ENCODE measurements at regions not wholly inside any gene's neighbourhood (a gene's known extent, or its start where the extent isn't known, plus 50 kb on each side); places are given as distances from the start of the nearest gene placed in this dataset.

DNA sequence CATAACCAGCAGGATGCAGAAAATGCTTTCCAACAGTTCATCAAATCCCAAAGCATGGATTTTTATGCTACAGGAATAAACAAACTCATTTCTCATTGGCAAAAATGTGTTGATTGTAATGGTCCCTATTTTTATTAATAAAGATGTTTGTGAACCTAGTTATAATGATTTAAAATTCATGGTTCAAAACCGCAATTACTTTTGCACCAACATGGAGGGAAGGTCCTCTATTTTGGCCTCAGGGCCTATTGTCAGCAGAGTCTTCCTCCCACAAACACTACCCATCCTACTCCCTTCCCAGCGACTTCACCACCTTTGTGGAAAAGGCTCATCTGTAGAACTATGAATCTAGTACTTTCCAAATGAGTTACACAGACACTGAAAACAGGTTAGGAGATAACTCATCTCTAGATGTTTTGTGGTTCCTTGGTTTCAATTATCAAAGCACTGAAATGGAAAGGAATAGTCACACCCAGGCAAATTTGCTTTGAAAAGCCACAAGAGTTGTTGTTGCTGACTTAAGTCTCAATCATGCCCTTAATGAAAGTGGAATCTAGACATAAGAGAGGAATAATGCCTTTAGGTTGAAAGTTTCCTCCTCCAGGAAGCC lies 59.4 kb upstream of the FRMD4A start:
- no peak for DNase-seq

DNA sequence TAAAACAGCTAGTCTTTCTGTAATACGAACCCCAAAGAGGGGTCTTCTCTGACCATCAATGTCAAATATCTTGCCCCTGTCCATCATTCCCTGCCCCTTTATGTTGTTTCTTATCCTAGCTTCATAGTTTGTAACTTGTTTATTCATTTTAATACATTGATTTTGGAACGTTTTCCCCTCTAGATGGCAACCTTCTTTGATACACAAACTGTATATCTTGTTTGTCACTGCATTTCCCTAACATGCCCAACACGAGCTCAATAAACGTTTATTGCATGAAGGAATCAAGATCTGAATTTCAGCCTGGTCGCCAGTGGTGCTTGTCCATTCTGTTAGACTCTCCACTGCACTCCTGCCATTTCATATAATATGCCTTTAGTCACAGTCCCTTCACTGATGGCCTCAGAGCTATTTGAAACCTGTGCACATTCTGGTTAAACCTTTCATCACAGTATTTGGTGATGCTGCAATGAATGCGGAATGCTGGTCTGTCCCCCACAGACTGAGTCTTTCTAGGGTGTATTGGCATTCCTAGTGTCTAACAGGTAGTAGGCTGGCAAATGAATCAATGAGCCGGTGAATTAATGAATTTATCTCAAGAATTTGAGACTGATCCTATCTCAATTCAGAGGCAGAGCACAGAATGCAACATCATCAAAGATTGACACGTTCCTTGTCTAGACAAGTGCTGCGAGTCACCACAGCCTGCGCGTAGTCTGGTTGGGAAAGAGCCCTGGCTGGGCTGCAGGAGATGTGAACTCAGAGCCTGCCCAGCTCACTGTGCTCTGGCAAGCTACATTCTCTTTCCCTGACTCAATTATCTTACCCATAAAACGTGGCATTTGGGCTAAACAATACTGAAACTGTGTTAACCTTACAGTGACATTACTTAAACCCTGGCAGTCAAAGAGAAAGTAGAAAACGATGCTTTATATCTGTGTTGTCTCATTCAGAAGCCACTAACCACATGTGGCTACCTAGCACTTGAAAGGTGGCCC lies 55.2 kb upstream of the FRMD4A start:
- DNase-seq = no peak

DNA sequence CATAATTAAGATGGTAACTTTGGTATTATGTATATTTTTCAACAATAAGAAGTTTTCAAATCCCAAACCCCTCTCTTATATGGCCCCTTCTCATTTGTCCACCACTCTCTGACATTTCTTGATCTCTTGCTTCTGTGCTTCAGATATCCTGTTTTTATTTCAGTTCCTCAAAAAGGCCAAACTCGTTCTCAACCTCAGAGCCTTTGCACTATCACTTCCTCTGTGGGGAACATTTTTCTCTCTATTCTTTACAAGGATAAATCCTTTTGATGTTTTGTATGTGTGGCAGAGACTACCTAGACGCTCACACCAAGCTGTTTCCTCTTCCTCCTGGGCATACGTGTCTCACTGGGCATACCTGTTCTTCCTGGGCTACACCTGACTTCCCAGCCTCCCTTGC lies 54.2 kb upstream of the FRMD4A start:
- DNase-seq = no peak

DNA sequence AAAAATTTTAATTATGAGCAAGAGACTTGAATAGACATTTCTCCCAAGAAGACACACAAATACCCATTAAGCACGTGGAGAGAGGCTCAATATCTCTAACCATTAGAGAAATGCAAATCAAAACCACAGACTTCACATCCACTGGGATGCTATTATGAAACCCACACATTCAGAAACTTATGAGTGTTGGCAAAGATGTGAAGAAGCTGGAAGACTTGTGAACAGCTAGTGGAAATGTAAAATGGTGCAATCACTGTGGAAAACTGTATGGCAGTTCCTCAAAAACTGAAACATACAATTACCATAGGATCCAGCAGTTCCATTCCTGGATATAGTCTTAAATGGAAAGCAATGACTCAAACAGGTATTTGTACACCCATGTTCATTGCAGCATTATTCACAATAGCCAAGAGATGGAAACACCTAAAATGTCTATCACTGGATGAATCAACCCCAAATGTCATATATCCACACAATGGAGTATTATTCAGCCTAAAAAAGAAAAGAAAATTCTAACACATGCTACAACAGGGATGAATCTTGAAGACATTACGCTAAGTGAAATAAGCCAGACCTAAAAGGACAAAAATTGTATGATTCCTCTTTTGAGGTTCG lies 53.5 kb upstream of the FRMD4A start:
- DNase-seq = no peak

DNA sequence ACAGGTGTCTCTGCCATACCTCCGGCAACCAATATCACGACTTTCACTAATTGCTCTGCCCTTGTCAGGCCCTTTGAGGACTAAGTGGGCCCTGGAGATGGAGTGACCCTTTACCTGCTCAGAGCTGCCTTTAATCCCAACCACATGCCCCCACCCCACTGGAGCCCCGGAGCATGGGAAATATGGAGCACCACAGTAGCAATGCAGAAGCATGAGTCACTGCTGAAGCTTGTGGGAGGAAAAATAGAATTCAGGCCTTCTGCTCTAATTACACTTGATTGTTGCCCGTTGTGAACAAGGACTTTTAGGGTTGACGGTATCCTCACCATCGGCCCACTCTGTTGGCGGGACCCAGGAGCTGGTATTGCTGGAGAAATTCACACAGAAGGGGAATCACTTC lies 52.5 kb upstream of the FRMD4A start:
- no peak for DNase-seq

DNA sequence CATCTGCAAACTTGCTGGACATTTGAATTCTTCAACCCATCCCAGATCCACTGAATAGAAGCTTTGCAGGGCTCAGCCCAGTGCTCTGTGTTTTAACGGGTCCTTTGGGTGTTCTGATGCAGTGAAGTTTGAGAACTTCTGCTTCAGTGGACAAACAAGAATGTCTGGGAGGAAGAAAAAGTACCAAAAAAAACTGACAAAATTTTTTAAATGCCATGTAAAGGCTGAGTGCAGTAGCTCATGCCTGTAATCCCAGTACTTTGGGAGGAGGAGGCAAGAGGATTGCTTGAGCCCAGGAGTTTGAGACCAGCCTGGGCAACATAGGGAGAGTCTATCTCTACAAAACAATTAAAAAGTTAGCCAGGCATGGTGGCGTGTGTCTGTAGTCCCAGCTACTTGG lies 51.8 kb upstream of the FRMD4A start:
- DNase-seq = no peak

DNA sequence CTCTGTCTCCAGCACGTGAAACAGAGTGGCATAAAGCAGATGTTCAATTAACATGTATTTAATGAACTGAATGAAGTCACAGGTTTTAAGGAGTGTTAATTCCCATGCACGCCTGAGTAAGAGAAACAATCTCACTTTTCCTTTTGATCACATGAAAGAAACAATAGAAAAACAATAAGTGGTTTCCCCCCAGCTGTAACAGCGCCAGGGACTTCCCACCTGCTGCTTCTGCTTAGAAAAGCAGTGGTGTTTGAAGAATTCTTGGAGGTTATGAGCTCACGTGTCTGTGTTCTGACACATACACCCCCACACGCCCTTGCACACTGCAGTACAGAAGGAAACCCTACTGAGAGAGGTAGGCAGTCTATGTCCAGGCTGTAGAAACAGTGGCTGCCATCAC lies 51.3 kb upstream of the FRMD4A start:
- DNase-seq = no peak

DNA sequence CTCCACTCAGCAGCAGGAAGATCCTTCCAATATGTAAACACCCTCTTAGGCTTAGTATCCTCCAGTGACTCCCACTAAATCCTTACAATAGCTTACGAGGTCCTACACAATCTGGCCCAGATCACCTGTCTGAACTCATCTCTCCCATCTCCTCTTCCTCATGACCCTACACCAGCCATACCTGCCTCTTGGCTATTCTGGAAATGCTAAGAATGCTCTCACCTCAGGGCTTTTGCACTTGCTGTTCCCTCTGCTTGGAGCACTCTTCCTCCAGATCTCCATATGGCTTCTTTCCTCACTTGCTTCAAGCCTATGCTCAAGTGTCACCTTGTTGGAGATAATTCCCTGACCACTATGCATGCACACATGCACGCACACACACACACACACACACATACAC lies 50.8 kb upstream of the FRMD4A start:
- DNase-seq = no peak

DNA sequence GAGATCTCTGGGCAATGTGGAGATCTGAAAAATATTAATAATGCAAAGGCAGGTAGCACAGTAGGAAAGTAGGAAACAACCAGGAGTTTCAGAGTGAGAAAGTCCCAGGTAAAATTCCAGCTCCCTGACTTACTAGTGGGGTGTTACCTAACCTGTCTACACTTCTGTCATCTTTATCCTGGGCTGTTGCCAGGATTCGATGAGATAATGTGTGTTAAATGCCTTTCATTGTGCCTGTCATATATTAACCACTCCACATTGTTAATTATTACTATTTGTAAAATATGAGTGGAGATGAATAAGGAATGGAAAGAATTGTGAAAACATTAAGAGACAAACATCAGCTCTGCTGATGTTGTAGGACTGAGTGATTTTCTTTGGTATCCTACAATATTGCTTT lies 50.0 kb upstream of the FRMD4A start:
- DNase-seq = no peak
